ENCODE measurements at regions not wholly inside any gene's neighbourhood (a gene's known extent, or its start where the extent isn't known, plus 50 kb on each side); places are given as distances from the start of the nearest gene placed in this dataset.

DNA sequence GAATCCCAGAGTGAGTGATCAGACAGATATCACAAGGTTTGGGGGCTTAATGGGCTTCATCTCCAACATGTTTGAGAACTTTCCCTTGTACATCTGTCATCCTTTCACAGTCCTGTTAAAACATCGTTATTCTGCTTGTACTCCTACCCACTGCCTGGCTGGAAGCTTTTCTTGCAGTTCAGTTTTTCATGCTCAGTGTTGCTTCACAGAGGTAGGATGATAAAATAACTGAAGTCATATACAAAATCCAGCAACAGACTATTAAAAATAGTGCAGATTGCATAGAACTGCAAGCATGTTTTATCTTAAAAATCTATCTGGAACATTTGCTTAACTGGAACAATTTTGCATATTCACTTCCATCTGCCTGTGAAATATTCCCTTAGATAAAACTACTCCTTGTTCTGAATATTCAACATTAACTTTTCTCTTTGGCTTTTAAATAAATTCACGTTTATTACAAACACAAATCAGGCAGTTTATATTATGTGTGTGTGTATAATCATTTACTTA is 579.6 kb upstream of the IGFBP7 start:
- no peak for DNase-seq (ENCODE audit: low spot score)

DNA sequence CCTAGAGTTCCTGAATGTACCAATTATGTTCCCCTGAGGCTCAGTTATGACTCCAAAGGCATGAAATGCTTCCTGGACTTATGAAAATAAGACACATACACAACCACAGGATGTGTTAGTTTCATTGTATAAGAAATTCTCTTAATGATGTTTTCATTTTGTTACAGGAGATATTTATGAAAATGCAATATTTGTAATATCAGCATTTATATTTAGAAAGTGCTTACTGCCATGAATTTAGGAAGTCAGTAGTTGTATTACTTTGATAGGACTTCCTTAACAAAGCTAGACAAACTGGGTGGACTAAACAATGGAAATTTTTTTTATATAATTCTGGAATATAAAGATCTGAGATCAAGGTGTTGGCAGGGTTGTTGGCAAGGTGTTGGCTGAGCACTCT is 572.1 kb upstream of the IGFBP7 start:
- no peak for DNase-seq (ENCODE audit: low spot score)

DNA sequence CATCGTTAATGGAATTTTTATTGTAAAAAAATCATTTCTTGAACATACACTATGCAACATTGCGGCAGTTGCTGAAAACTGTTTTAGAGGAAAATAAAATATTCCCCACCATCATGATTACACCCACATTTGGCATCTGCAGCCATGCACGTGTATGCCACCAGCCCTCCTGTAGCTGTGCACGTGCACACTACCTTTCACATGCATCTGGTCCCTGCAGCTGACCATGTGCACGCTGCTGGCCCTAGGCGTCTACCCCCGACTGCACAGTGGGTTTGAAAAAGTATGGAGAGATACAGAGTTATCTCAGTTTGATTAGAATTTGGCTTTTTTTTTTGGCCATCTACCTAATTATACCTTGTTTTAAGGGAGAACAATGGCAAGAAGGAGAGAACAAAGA is 569.8 kb upstream of the IGFBP7 start:
- no peak for DNase-seq (ENCODE audit: low spot score)

DNA sequence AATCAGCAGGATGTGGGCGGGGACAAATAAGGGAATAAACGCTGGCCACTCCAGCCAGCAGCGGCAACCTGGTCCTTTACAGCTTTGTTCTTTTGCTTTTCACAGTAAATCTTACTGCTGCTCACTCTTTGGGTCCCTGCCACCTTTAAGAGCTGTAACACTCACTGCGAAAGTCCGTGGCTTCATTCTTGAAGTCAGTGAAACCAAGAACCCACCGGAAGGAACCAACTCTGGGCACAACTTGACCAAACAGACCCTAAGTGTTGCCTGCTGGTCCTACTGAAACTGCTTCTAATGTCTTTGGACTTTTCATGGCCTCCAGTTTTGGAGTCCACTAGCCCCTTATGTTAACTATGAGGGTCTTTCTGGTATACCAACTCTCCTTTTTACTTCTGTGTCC is 566.2 kb upstream of the IGFBP7 start:
- no peak for DNase-seq (ENCODE audit: low spot score)

DNA sequence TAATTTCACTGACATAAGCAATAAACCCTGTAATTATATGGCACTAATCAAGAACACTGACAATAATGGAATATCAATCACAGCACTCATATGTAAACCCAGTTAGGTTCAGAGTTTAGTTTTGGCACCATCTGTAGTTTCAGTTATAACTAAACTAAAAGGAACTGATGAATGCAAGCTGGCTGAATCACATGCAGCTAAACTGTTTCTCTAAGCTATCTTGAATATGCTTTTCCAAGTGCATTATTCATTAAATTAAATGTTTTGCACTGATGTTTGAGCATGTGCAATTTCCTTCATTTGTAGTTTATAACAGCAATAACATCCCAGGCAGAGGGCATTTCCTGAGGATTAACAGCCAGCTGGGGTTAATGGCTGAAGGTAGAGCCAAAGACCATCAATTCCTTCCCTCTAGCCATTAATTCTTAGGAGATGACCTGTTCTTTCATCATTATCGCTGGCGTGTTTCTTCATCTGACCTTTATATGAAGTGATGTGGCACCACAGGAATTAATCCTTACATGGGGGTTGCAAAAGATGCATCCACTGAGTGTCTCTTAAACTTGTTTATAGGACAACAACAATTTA is 562.8 kb upstream of the IGFBP7 start:
- no peak for DNase-seq (ENCODE audit: low spot score)

DNA sequence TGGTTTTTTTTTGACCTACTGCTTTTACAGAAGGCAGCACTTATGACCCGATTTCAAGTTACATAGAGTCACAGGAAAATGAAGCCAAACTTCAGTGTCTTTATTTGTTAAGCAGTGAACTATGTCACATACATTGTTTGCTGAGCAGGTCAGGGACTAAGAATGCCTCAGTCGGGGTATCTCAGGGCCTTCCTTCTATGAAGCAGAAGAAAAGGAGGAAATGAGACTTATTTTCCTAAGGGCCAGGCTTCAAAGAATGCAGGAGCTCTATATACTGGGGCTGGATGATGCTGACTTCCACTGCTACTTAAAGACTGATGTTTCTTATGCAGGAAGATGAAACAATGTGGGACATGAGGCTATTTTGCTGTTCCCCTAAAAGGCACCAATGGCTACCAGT is 558.4 kb upstream of the IGFBP7 start:
- DNase-seq (ENCODE audit: low spot score) = no peak

DNA sequence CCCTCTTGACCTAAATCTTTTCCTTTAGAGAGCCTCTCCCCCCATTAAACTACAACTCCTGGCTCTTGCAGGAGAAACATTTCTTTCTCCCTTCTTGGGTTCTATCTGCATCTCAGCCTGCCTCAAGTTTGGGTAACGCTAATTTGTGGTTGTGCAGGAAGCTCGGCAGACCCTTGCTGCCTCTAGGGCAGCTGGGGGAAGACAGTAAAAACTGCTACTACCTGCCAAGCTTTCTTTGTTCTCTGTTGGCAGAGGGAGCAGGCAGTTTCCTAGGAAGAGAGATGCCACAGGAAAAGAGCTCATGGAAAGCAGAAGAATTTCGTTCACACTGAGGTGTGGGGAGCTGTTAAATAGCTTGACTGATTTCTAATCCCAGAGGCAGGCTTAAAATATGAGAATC is 555.6 kb upstream of the IGFBP7 start:
- no peak for DNase-seq (ENCODE audit: low spot score)

DNA sequence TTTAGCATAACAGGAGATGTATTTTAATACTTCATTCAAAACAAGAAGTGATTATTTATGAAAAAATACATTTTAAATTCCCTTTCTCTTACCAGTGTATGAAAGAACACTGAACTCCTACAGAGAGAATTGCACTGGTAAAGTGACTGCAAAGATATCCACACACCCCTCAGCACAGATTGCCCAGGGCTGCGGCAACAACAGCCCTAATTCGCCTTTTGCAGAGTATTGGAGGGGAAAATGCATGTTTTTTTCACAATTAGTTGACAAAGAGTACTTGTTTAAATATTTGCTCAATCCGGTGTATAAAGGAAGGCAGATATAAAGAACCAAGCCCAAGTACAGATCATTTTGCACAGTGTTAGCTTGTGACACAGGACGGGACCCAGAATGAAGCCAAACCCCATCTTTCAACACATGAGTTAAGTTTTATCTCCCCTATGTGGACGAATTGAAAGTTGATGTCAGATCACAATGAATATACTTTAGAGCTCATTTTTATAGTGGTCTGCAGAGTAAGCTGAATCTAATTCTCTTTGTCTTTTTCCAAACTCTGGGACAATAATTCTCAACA is 551.4 kb upstream of the IGFBP7 start:
- DNase-seq (ENCODE audit: low spot score) = no peak

DNA sequence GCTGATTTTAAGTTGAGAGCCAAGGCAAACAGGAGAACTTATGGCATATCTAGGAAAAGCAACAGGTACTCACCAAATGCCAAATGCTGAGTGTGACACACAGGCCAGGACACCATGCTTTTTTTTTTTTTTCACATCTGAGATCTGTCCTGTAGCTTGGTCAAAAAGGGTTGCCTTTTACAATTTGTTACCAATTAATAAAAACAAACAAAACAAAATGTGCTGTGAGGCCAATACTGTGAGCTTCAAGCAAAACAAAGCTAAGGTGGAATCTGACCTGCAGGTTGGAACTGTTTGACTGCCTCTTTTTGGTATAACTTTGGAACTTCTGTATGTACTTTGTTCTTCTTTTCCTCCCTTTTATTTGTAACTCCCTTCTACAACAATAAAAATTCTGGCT is 548.5 kb upstream of the IGFBP7 start:
- no peak for DNase-seq (ENCODE audit: low spot score)

DNA sequence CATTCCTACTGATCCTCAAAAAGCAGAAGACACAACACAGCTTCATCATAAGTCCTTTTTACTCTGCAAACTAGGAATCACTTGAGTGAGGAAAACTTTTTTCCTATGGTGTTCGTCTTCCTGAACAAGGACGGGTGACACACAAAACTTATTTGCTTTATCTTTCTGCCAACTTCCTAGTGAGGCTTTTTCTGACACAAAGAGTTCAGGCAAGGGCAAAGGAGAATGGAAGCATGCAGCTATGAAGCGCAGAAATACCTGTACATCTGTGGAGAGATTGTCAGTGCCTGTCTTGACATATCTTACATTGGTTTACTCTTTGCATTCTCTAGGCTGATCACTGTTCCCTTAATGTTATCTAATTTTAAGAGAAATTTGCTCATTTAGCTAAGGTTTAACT is 548.0 kb upstream of the IGFBP7 start:
- DNase-seq (ENCODE audit: low spot score) = no peak

DNA sequence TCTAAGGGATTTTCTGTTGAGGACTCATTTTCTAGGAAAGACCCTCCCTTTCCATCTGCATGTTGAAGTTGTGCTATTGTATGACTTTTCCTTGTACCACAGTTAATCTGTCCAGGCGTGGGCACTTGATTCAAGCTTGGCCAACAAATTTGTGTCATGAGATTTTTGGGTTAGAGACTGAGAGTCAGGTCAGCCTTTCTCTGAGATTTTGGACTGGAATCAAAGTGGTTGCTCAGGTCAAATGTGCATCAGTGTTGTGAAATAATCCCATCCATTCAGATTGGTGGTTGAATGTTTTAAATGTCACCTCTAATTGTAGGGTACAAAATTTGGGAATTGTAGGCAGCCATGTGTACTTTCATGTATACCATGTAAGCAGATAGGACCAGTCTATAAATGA is 545.2 kb upstream of the IGFBP7 start:
- no peak for DNase-seq (ENCODE audit: low spot score)

DNA sequence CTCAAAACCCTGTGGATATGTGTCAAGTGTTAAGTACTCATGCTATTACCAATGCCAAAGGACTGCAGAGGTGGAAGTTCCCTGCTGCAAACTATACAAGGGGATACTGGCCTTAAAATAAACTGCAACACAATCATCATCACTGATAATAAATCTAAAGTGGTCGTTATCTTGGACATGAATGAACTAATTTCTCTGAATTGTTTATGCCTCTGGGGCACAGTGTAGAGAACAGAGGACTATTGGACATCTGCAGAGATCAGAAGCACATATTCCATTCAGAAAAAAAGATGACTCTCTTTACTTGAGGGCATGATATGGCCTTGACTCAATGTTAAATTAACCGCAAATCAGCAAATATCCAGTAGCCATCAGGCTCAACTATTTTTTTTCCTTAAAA is 542.6 kb upstream of the IGFBP7 start:
- DNase-seq (ENCODE audit: low spot score) = no peak

DNA sequence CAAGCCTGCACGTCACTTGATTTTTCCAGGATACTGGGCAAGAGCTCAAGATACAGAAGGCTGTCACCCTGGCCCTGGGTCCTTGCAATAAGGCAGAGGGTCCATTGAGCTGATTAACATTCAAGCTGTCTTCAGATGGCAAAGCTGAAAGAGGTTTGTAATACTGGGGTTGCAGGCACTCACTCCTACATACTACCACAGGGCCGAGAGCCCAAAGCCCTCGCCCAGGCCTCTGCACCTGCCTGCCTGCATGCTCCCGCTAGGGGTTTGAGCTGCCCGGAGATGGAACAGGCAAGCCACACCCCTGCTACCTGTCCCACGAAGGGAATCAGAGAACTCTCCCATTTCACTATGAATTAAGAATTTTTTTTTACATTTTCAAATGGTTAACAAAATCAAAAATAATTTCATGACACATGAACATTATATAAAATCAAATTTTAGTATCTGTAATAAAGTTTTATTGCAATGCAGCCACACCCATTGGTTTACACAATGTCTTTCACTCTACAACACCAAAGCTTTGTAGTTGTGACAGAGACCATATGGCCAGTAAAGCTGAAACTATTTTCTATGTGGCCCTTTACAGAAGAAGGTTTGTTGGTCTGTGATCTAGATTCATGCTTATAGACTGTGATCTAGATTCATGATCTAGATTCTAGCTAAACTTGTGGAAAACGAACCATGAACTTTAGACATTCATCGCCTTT is 530.4 kb upstream of the IGFBP7 start:
- no peak for DNase-seq (ENCODE audit: low spot score)

DNA sequence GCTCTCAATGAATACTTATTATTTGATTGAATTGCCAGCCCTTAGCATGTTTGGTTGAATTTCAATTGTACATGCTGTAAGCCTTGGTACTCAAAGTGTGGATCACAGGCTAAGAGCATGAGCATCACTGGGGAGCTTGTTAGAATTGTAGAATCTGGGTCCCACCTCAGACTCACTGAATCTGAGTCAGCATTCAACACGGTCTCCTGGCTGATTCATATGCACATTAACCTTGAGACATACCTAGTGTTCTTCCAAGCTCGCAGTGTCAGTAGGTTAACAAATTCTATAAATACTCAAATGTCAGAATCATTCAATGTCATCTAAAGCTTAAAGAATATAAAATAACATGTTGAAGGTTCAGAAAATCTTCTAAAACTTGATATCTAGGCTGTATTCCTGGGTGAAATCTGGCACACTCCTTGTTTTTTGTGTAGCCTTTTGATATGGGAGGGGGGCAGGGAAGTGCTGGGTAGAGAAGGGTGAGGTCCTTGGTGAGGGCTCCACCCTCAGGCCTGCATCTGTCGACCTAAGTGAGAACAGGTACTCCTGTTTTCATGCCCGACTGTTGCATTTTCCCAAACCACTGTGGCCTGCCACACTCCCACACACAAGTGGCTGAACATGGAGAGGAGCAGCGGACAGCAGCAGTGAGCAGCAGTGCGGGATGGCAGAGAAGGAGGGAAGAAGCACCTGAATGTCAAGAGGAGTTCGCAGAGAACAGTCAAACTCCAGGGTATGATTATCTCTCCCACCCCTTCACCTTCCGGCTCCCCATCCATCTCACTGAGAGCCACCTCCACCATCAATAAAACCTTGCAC is 529.6 kb upstream of the IGFBP7 start:
- no peak for DNase-seq (ENCODE audit: low spot score)

DNA sequence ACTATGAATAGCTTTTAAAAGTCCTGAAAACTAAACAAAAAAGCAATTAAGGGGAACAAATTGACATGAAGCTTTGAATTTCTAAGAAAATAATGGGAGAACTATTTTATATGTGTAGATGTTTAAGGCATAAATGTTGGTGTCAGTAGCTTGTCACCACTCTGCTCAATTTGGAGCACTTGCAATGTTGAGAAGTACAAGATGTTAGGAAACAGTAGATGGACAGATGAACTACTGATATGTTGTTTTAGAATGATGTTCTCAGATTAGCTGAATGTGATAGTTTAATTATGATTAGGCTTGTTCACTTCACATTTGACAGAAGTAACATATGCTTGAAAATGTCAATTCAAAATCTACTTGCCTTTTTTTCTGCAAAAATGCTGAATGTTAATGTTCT is 525.7 kb upstream of the IGFBP7 start:
- no peak for DNase-seq (ENCODE audit: low spot score)

DNA sequence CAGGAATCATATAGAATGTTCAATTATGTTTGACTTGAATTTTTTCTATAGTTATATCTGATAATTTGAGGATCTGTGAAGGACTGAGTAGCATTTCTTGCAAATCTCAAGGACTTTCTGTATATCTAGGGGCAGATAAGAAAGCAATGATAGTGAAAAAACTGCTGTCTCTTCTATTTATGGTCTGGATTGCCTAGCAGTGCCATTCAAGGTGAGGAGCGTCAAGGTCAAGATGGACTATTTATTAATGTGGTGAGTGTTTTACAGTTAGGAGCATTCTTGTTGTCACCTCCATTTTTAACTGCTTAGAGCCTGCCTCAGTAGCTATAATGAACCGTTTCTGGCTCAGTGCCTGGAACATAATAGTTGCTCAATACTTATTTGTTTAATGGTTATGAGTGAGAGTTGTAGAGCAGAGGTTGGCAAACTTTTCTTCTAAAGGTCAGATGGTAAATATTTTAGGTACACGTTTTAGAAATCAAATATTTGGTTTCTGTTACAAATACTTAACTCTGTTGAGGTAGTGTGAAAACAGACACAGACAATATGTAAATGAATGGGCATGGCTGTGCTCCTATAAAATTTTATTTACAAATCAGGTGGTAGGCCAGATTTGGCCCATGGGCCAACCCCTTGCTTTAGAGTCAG is 523.2 kb upstream of the IGFBP7 start:
- no peak for DNase-seq (ENCODE audit: low spot score)

DNA sequence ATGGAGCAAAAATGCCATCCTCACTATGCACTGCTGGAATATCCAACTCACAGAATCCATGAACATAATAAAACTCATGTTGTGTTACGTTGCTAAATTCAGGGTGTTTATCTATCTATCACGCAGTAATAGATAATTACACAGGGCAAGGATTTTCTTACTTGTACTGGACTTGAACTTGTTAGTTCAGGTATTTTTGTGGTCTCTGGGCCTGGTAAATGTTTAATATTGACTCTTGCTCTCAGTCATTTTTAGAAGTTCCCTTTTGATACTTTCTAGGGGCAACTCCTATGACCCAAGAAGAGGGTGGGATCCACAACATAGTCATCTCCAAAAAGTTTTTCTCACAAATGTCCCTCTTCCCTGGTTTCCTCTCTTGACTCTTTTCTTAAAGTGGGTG is 522.4 kb upstream of the IGFBP7 start:
- DNase-seq (ENCODE audit: low spot score) = no peak

DNA sequence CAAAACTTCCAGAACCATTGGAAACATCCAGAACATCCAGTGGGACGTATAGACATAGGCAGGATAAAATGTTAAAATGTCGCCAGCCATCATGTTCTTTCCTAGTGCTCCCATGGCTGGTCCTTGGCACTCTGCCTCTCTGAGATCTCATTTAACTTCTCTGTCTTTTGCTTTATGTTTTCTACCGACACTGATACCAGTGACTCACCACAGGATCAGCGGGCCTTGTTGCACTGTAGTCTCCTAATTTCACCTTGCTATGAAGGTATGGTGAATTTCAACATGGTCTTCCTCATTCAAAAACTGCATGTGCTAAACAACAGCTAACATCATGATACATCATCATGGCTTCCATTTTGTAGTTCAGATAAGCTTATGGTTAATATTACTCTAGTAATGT is 521.0 kb upstream of the IGFBP7 start:
- DNase-seq (ENCODE audit: low spot score) = no peak

DNA sequence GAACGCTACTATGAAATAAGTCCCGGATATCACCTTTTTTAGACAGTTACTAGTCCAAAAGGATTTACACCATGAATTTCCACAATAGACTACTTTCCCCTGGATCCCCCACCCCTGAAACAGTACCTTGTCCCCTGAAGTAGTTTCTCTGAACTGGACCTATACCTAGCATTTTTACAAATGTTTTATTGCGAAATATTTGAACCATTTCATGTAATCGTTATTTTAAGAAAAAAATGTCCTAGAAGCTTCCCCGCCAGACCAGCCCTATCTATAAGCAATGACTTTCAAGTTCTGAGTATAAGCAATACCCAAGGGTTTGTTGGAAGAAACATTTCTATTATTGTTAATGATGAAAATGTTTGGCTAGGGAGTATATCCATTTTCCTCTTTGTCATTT is 517.8 kb upstream of the IGFBP7 start:
- DNase-seq (ENCODE audit: low spot score) = no peak

DNA sequence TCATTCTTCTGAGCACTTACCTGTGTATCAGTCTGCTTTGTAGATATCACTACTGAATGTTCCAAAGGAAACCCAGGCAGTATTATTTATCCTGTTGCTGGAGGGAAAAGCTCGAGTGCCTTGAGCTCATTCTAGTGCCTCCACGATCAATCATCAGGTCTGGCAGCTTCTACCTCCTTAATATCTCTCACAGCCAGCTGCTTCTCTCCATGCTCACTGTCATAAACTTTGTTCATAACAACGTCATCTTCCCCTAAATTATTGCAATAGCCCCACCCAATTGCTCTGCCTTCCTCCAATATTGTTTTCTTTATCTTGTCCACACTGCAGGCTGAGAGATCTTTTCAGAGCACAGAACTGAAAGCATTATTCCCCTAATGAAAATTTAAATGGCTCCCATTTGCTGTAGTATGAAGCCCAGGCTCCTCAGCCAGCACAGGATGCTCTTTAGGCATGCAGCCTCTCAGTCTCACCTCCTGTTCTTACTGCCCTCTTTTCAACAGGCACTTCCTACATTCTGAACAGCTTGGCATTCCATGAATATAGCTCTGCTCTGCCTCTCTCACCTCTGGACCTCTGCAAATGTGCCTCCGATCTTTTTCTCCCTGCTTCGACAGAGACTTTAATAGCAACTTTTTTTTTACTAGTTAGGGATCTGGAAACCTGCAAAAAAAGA is 504.2 kb upstream of the IGFBP7 start:
- no peak for DNase-seq (ENCODE audit: low spot score)

DNA sequence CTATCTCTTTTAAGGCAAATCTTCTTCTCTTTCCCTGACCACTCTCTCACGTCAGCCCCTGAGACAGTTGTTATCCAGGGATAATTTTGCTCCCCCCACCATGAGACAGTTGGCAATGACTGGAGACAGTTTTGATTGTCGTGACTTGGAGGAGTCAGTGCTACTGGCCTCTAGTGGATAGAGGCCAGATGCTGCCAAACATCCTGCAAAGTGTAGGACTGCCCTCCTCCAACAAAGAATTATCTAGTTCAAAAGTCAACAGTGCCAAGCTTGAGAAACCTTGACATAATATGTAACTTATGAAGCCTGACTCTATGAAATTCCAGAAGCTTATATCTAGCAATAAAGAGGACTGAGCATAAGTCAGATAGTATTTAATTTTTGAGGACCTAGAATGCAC is 502.1 kb upstream of the IGFBP7 start:
- no peak for DNase-seq (ENCODE audit: low spot score)

Measured in D341Med (cell line).